ENCODE measurements at regions not wholly inside any gene's neighbourhood (a gene's known extent, or its start where the extent isn't known, plus 50 kb on each side); places are given as distances from the start of the nearest gene placed in this dataset.

DNA sequence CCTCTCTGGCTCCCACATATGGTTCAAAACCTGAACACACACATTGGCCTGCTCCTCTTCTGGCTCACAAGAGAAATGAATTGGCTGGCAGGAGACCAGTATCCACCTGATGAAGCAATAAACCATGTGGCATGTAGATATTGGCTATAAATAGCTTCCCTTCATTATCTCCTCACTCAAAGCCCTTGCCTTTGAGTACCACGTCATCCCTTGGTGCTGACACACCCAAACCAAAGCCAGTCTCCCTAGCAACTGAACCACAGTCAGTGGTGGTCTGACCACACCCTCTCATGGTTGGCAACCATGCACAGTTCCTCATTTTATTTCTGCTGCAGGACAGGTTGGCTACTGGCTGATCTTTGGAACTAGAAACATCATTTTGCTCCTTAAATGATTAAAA is 98.8 kb downstream of the ZNF621 start:
- Histone ChIP-seq H3K4me3 (replicated peaks; ENCODE audit: insufficient read depth, low read length) (no peak overlapping the region), H3K27me3 (ENCODE audit: insufficient read depth, poor library complexity, severe bottlenecking) (no peaks in the 10 kb centered on the region), H3K27ac (replicated peaks) (peak overlapping the region; percentile 28)
- DNase-seq (ENCODE audit: low read depth in 1 of 2, low spot score in 1 of 2): peak; percentile 90 to 91
- TF ChIP-seq SPI1 (IDR thresholded peaks at IDR 0.05; ENCODE audit: borderline replicate concordance, low read depth): peak; percentile 98
- no peak for TF ChIP-seq GABPA (IDR thresholded peaks at IDR 0.05; ENCODE audit: low read depth)
- TF ChIP-seq, protein P1, sequence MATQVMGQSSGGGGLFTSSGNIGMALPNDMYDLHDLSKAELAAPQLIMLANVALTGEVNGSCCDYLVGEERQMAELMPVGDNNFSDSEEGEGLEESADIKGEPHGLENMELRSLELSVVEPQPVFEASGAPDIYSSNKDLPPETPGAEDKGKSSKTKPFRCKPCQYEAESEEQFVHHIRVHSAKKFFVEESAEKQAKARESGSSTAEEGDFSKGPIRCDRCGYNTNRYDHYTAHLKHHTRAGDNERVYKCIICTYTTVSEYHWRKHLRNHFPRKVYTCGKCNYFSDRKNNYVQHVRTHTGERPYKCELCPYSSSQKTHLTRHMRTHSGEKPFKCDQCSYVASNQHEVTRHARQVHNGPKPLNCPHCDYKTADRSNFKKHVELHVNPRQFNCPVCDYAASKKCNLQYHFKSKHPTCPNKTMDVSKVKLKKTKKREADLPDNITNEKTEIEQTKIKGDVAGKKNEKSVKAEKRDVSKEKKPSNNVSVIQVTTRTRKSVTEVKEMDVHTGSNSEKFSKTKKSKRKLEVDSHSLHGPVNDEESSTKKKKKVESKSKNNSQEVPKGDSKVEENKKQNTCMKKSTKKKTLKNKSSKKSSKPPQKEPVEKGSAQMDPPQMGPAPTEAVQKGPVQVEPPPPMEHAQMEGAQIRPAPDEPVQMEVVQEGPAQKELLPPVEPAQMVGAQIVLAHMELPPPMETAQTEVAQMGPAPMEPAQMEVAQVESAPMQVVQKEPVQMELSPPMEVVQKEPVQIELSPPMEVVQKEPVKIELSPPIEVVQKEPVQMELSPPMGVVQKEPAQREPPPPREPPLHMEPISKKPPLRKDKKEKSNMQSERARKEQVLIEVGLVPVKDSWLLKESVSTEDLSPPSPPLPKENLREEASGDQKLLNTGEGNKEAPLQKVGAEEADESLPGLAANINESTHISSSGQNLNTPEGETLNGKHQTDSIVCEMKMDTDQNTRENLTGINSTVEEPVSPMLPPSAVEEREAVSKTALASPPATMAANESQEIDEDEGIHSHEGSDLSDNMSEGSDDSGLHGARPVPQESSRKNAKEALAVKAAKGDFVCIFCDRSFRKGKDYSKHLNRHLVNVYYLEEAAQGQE (IDR thresholded peaks at IDR 0.05; ENCODE audit: insufficient replicate concordance, low read depth): no peak
- peak; percentile 52; the same call in 1 of the 2 replicates for TF ChIP-seq POLR2AphosphoS5 (IDR thresholded peaks at IDR 0.05; ENCODE audit: low read depth)

DNA sequence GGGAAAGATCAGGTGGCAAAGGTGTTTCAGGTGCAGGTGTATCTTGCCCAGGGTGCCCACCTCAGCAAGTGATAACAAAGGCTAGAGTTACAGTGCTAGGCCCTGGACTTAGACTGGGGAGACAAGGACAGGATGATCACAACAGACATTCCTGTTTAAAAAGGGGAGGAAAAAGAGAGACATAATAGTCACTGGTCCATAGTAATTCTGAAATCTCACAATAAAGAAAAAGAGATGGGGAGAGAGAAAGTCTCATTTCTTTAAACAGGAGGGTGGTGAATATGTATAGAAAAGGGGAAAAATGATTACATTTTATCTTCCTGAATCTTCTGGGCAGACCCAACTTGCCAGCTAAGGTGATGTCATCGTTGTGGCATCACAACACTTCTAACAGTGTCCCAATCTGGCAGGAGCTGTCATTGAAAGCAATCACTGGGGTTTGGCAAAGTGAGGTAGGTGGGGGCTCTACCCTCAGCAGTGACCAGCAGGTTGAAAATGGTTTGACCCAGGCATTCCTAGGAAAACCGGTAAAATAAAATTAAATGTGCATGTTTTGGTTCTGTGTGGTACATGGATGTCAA is 99.5 kb downstream of the ZNF621 start:
- no peak overlapping the region for H3K4me3 ChIP-seq (replicated peaks; ENCODE audit: insufficient read depth, low read length)
- DNase-seq (ENCODE audit: low read depth in 1 of 2, low spot score in 1 of 2): no peak
- peak overlapping the region; percentile 9; the same call in 1 of the 2 replicates for H3K27ac ChIP-seq (replicated peaks)
- H3K27me3 ChIP-seq (ENCODE audit: insufficient read depth, poor library complexity, severe bottlenecking): no peaks in the 10 kb centered on the region
- TF ChIP-seq GABPA (IDR thresholded peaks at IDR 0.05; ENCODE audit: low read depth): no peak
- TF ChIP-seq, protein P1 (IDR thresholded peaks at IDR 0.05; ENCODE audit: insufficient replicate concordance, low read depth): no peak
- TF ChIP-seq SPI1 (IDR thresholded peaks at IDR 0.05; ENCODE audit: borderline replicate concordance, low read depth): no peak
- TF ChIP-seq, protein P2, sequence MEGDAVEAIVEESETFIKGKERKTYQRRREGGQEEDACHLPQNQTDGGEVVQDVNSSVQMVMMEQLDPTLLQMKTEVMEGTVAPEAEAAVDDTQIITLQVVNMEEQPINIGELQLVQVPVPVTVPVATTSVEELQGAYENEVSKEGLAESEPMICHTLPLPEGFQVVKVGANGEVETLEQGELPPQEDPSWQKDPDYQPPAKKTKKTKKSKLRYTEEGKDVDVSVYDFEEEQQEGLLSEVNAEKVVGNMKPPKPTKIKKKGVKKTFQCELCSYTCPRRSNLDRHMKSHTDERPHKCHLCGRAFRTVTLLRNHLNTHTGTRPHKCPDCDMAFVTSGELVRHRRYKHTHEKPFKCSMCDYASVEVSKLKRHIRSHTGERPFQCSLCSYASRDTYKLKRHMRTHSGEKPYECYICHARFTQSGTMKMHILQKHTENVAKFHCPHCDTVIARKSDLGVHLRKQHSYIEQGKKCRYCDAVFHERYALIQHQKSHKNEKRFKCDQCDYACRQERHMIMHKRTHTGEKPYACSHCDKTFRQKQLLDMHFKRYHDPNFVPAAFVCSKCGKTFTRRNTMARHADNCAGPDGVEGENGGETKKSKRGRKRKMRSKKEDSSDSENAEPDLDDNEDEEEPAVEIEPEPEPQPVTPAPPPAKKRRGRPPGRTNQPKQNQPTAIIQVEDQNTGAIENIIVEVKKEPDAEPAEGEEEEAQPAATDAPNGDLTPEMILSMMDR (IDR thresholded peaks at IDR 0.05; ENCODE audit: insufficient read depth, low read length): no peak
- TF ChIP-seq POLR2AphosphoS5 (IDR thresholded peaks at IDR 0.05; ENCODE audit: low read depth): no peak

DNA sequence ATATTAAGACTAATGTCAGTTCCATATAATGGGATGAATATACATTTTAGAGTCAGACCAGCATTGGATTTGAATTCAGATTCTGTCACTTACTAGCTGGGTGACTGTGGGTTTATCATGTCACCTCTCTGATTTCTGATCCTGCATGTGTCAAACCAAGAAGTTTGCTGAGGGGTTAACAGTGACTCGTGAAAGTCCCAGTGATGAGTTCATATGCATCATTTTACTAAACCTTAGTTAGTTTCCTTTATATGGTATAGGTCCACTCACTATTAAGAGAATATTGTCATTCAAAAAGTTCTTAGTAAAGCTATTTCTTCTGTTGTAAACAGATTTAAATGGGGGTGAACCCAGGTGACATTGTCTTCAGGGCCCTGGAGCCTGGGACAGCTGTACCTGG is 102.3 kb downstream of the ZNF621 start:
- Histone ChIP-seq H3K27me3 (ENCODE audit: insufficient read depth, poor library complexity, severe bottlenecking) (no peaks in the 10 kb centered on the region), H3K4me3 (replicated peaks; ENCODE audit: insufficient read depth, low read length) (no peak overlapping the region), H3K27ac (replicated peaks) (no peak overlapping the region)
- no peak for TF ChIP-seq POLR2AphosphoS5 (IDR thresholded peaks at IDR 0.05; ENCODE audit: low read depth)
- TF ChIP-seq, protein P2 (IDR thresholded peaks at IDR 0.05; ENCODE audit: insufficient read depth, low read length): no peak
- no peak for TF ChIP-seq SPI1 (IDR thresholded peaks at IDR 0.05; ENCODE audit: borderline replicate concordance, low read depth)
- no peak for TF ChIP-seq GABPA (IDR thresholded peaks at IDR 0.05; ENCODE audit: low read depth)
- TF ChIP-seq, protein P1 (IDR thresholded peaks at IDR 0.05; ENCODE audit: insufficient replicate concordance, low read depth): no peak
- no peak for DNase-seq (ENCODE audit: low read depth in 1 of 2, low spot score in 1 of 2)
